IMR-90 (cell line): ENCODE measurements at regions not wholly inside any gene's neighbourhood (a gene's known extent, or its start where the extent isn't known, plus 50 kb on each side); places are given as distances from the start of the nearest gene placed in this dataset.

Experiments used
- CEBPB ChIP-seq: IDR thresholded peaks from 2 replicates; pipeline ENCODE4 v1.6.1; 2012; ENCODE audit warnings: low read depth, low read length, improper control_type of control experiment
- MXI1 ChIP-seq: IDR thresholded peaks from 2 replicates; pipeline ENCODE4 v1.6.1; 2012; ENCODE audit warnings: low read depth, mild to moderate bottlenecking, low read length, moderate library complexity, borderline replicate concordance
- POLR2A ChIP-seq: IDR thresholded peaks from 2 replicates; pipeline ENCODE4 v1.6.1; 2012; ENCODE audit warnings: mild to moderate bottlenecking, low read depth, low read length
- RAD21 ChIP-seq: IDR thresholded peaks from 2 replicates; pipeline ENCODE4 v1.6.1; 2012; ENCODE audit warnings: low read length, improper control_type of control experiment
- RCOR1 ChIP-seq: IDR thresholded peaks from 2 replicates; pipeline ENCODE4 v1.6.1; 2012; ENCODE audit warnings: mild to moderate bottlenecking, low read length, improper control_type of control experiment; ENCODE audit not compliant: insufficient replicate concordance
- RFX5 ChIP-seq: IDR thresholded peaks from 2 replicates; pipeline ENCODE4 v1.8.0; 2012; ENCODE audit warnings: low read depth, mild to moderate bottlenecking, low read length, moderate library complexity
- SMC3 ChIP-seq: fragments of 150-350 bp; IDR thresholded peaks from 2 replicates; pipeline ENCODE4 v1.6.1; 2016; ENCODE audit warnings: low read depth, mild to moderate bottlenecking, antibody characterized with exemption, low read length, moderate library complexity
- TF ChIP-seq, protein P1 (sequence below): conservative IDR thresholded peaks from 2 replicates; pipeline ENCODE4 v1.5.1; 2012; ENCODE audit warnings: mild to moderate bottlenecking, low read depth, low read length, improper control_type of control experiment

DNA sequence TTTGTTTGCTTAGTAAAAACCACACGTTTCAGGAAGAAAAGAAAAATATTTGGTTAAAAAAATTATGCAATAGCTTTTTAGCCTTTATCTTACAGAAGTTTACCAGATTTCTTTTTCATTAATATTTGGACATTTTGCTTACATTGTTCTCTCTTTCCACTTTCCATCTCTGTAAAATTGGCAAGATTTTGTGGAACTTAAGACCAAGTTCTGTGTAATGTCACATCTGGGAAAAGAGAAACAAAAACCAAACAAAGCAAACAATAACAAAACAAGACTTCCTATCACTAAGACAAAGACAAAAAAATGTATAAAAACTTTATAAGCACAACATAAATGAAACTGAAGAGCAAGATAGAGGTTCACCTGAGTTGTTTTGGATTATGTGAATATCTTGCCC, 1392.1 kb upstream of the CELF4 start:
- no peak for TF ChIP-seq MXI1
- TF ChIP-seq, protein P1, sequence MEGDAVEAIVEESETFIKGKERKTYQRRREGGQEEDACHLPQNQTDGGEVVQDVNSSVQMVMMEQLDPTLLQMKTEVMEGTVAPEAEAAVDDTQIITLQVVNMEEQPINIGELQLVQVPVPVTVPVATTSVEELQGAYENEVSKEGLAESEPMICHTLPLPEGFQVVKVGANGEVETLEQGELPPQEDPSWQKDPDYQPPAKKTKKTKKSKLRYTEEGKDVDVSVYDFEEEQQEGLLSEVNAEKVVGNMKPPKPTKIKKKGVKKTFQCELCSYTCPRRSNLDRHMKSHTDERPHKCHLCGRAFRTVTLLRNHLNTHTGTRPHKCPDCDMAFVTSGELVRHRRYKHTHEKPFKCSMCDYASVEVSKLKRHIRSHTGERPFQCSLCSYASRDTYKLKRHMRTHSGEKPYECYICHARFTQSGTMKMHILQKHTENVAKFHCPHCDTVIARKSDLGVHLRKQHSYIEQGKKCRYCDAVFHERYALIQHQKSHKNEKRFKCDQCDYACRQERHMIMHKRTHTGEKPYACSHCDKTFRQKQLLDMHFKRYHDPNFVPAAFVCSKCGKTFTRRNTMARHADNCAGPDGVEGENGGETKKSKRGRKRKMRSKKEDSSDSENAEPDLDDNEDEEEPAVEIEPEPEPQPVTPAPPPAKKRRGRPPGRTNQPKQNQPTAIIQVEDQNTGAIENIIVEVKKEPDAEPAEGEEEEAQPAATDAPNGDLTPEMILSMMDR: no peak
- TF ChIP-seq RAD21: no peak
- TF ChIP-seq POLR2A: no peak
- no peak for TF ChIP-seq SMC3
- no peak for TF ChIP-seq CEBPB
- no peak for TF ChIP-seq RCOR1
- TF ChIP-seq RFX5: no peak
